ENCODE measurements at regions not wholly inside any gene's neighbourhood (a gene's known extent, or its start where the extent isn't known, plus 50 kb on each side); places are given as distances from the start of the nearest gene placed in this dataset.

- H3K27ac ChIP-seq = no peak overlapping the region
- no peak overlapping the region for H3K4me3 ChIP-seq
- H3K9me3 ChIP-seq (ENCODE audit: low read depth) = no peaks in the 10 kb centered on the region
- H3K27me3 ChIP-seq = no peaks in the 10 kb centered on the region
- no peak for DNase-seq (ENCODE audit: low read depth in 1 of 2, low spot score in 1 of 2)
- no peak for TF ChIP-seq CTCF (IDR thresholded peaks at IDR 0.05; ENCODE audit: low read depth, low read length)
- no peaks in the 10 kb centered on the region for H3K4me1 ChIP-seq (ENCODE audit: low read depth)
- no peaks in the 10 kb centered on the region for H3K36me3 ChIP-seq
Observed at GRCh38 chr4:187383181-187383580, 612.4 kb upstream of the ZFP42 start.

- no peaks in the 10 kb centered on the region for H3K27me3 ChIP-seq
- H3K4me1 ChIP-seq (ENCODE audit: low read depth) = no peaks in the 10 kb centered on the region
- TF ChIP-seq CTCF (IDR thresholded peaks at IDR 0.05; ENCODE audit: low read depth, low read length) = no peak
- H3K27ac ChIP-seq = no peak overlapping the region
- no peaks in the 10 kb centered on the region for H3K36me3 ChIP-seq
- peak in 1 of 2 donors; percentile 5 for DNase-seq (ENCODE audit: low read depth in 1 of 2, low spot score in 1 of 2)
- H3K4me3 ChIP-seq = no peak overlapping the region
- no peaks in the 10 kb centered on the region for H3K9me3 ChIP-seq (ENCODE audit: low read depth)
Observed at GRCh38 chr4:187387739-187388138, 607.8 kb upstream of the ZFP42 start.

- no peaks in the 10 kb centered on the region for H3K4me1 ChIP-seq (ENCODE audit: low read depth)
- H3K36me3 ChIP-seq = no peaks in the 10 kb centered on the region
- no peak for DNase-seq (ENCODE audit: low read depth in 1 of 2, low spot score in 1 of 2)
- no peak overlapping the region for H3K4me3 ChIP-seq
- no peaks in the 10 kb centered on the region for H3K27me3 ChIP-seq
- no peak for TF ChIP-seq CTCF (IDR thresholded peaks at IDR 0.05; ENCODE audit: low read depth, low read length)
- no peaks in the 10 kb centered on the region for H3K9me3 ChIP-seq (ENCODE audit: low read depth)
- no peak overlapping the region for H3K27ac ChIP-seq
Observed at GRCh38 chr4:187389420-187389819, 606.2 kb upstream of the ZFP42 start.

GRCh38 chr4:187390646-187391045 is 604.9 kb upstream of the ZFP42 start:
- no peaks in the 10 kb centered on the region for H3K4me1 ChIP-seq (ENCODE audit: low read depth)
- no peaks in the 10 kb centered on the region for H3K9me3 ChIP-seq (ENCODE audit: low read depth)
- DNase-seq (ENCODE audit: low read depth in 1 of 2, low spot score in 1 of 2) = no peak
- H3K27ac ChIP-seq = no peak overlapping the region
- TF ChIP-seq CTCF (IDR thresholded peaks at IDR 0.05; ENCODE audit: low read depth, low read length) = no peak
- no peak overlapping the region for H3K4me3 ChIP-seq
- H3K36me3 ChIP-seq = no peaks in the 10 kb centered on the region
- no peaks in the 10 kb centered on the region for H3K27me3 ChIP-seq

- Histone ChIP-seq H3K9me3 (ENCODE audit: low read depth) (no peaks in the 10 kb centered on the region), H3K27ac (no peak overlapping the region), H3K4me3 (no peak overlapping the region), H3K36me3 (no peaks in the 10 kb centered on the region), H3K4me1 (ENCODE audit: low read depth) (no peaks in the 10 kb centered on the region), H3K27me3 (no peaks in the 10 kb centered on the region)
- DNase-seq (ENCODE audit: low read depth in 1 of 2, low spot score in 1 of 2) = no peak
- TF ChIP-seq CTCF (IDR thresholded peaks at IDR 0.05; ENCODE audit: low read depth, low read length) = no peak
Observed at GRCh38 chr4:187393531-187394344, 601.8 kb upstream of the ZFP42 start.
